ENCODE measurements at regions not wholly inside any gene's neighbourhood (a gene's known extent, or its start where the extent isn't known, plus 50 kb on each side); places are given as distances from the start of the nearest gene placed in this dataset.

DNA sequence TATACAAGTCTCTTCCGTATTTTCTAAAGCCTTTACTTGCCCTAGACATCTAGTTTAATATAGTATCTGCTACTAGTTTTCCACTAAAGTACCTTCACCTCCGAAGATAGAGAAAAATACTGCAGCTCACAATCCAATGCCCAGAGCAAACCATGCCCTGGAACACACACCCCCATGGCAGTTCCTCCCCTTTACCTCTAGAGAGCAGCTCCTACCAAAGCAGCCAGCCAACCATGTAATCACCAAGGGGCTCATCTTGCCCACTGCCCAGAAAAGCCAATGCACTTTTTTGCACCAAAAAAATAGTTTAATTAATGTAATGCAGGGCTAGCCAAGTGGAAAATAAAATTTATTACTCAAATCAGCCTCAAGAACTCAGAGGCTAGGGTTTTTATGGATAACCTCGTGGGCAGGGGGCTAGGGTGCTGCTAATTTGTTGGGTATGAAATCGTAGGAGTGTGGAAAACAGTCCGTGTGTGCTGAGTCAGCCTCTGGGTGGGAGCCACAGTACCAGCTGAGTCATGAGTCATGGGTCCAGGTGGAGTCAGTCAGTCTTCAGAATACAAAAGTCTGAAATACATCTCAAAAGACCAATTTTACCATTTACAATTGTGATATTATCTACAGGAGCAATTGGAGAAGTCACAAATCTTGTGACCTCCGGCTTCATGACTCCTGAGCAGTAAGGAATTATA lies 120.1 kb upstream of the ACO1 start:
- no peak for TF ChIP-seq Cebpa-rat (IDR thresholded peaks at IDR 0.05)
- Histone ChIP-seq H3K9me3 (replicated peaks in 1 of 11) (0 out of 22 replicates have a peak, but pooled peaks cover 0 to 5% (median 0%) of the 10 kb centered on the region in 11 experiments), H3K36me3 (no peaks in the 10 kb centered on the region), H3K27me3 (no peaks in the 10 kb centered on the region), H3K4me2 (no peak overlapping the region), H4K20me1 (no peaks in the 10 kb centered on the region), H3K9ac (no peak overlapping the region), H3K4me3 (no peak overlapping the region), H3K4me1 (no peaks in the 10 kb centered on the region), H3K27ac (no peak overlapping the region)

DNA sequence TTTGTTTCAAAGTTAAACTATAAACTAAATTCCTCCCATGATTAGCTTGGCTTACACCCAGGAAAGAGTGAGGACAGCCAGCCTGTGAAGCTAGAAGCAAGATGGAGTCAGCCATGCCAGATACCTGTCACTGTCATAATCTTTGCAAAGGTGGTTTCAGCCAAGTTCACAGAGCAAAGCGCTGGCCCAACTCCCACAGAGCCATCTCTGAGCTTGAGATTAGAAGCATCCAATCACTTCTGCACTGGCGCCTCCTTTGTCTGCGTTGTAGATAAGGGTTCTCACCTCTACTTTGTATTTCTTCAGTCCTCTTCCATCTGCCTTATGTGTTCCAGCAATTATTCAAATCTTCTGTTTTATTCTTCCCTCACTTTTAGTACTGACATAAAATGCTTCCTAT lies 119.4 kb upstream of the ACO1 start:
- Histone ChIP-seq H3K9ac (no peak overlapping the region), H3K27me3 (no peaks in the 10 kb centered on the region), H3K4me2 (no peak overlapping the region), H3K9me3 (replicated peaks in 1 of 11) (0 out of 22 replicates have a peak, but pooled peaks cover 0 to 5% (median 0%) of the 10 kb centered on the region in 11 experiments), H4K20me1 (no peaks in the 10 kb centered on the region), H3K36me3 (no peaks in the 10 kb centered on the region), H3K27ac (no peak overlapping the region), H3K4me3 (no peak overlapping the region), H3K4me1 (no peaks in the 10 kb centered on the region)
- no peak for TF ChIP-seq Cebpa-rat (IDR thresholded peaks at IDR 0.05)

DNA sequence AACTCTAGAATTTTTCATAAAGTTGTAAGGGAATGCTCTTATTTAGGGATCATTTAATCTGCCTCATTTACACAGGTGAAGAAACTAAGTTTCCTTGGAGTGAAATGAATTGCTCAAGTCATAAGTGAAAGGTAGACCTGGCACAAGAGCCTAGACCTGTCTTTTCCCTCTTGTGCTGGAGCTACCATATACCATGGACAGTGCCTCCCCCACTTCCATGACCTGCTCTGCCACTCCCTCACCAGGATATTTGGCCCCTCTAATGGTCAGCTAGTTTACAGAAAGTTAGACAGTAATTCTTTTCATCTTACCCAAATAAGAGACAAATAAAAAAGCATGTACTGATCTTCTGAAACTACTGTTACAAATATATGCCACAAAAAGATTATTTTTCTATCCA lies 105.5 kb upstream of the ACO1 start:
- Histone ChIP-seq H3K4me3 (no peak overlapping the region), H3K9me3 (replicated peaks in 1 of 11) (no peaks in the 10 kb centered on the region), H3K4me1 (no peaks in the 10 kb centered on the region), H3K27ac (no peak overlapping the region), H4K20me1 (no peaks in the 10 kb centered on the region), H3K4me2 (no peak overlapping the region), H3K9ac (no peak overlapping the region), H3K27me3 (no peaks in the 10 kb centered on the region), H3K36me3 (no peaks in the 10 kb centered on the region)
- no peak for TF ChIP-seq Cebpa-rat (IDR thresholded peaks at IDR 0.05)

DNA sequence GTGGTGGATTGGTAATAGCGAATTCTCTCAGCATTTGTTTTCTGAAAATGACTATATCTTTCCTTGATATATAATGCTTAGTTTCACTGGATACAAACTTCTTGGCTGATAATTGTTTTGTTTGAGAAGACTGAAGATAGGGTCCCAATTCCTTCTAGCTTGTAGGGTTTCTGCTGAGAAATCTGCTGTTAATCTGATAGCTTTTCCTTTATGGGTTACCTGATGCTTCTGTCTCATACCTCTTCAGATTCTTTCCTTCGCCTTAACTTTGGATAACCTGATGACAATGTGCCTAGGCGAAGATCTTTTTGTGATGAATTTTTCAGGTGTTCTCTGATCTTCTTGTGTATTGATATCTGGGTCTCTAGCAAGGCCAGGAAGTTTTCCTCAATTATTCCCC lies 94.7 kb upstream of the ACO1 start:
- Histone ChIP-seq H3K4me2 (no peak overlapping the region), H3K4me1 (0 out of 20 replicates have a peak, but pooled peaks cover 0 to 3% (median 0%) of the 10 kb centered on the region in 10 experiments), H3K36me3 (no peaks in the 10 kb centered on the region), H3K9me3 (replicated peaks in 1 of 11) (no peaks in the 10 kb centered on the region; a peak in 2 of 22 replicates), H3K27me3 (no peaks in the 10 kb centered on the region), H3K27ac (no peak overlapping the region), H4K20me1 (no peaks in the 10 kb centered on the region), H3K9ac (no peak overlapping the region), H3K4me3 (no peak overlapping the region)
- TF ChIP-seq Cebpa-rat (IDR thresholded peaks at IDR 0.05), result no peak

DNA sequence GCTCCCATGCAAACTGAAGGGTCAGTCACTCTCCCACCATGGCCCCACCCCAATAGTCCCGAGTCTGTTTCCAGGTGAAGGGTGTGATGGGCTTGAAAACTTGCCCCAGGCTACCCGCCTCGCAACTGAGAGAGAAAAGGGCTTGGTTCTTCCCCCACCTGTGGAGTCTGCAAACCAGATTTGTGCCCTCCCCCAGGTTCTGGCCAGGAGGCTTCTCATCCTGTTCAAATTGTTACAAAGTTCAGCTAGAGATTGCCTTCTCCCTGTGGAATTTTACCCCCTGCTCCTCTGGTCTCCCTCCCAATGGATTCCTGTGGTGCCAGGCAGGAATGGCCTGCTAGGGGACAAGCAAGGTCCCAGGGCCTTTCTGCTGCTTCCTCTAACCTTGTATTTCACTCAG lies 93.1 kb upstream of the ACO1 start:
- H3K4me2 ChIP-seq, result peak overlapping the region in 1 of 11 experiments; percentile 4; a peak in 1 of 22 replicates
- H3K4me3 ChIP-seq, result no peak overlapping the region
- no peaks in the 10 kb centered on the region; a peak in 2 of 22 replicates for H3K9me3 ChIP-seq (replicated peaks in 1 of 11)
- H3K9ac ChIP-seq, result no peak overlapping the region
- no peak for TF ChIP-seq Cebpa-rat (IDR thresholded peaks at IDR 0.05)
- H3K36me3 ChIP-seq, result no peaks in the 10 kb centered on the region
- 0 out of 20 replicates have a peak, but pooled peaks cover 0 to 3% (median 0%) of the 10 kb centered on the region in 10 experiments for H3K4me1 ChIP-seq
- H3K27ac ChIP-seq, result no peak overlapping the region
- H4K20me1 ChIP-seq, result no peaks in the 10 kb centered on the region
- H3K27me3 ChIP-seq, result no peaks in the 10 kb centered on the region

DNA sequence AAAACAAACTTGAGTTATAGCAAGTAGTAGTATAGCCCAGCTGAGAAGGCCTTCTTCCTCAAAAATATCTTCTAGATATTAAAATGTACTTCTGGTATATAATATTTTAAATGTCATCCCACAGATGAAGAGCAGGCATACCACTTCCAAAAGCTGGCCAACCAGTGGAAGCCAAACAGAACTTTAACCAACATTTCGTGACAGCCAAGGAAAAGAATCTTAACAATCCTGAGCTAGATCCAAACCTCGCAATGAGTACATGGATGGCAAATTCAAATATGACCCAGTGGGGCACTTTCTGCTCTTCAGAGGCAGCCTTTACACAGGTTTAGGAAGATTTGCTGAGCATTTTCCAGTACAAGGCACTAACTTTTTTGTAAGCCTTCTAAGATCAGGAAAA lies 91.8 kb upstream of the ACO1 start:
- no peaks in the 10 kb centered on the region for H3K27me3 ChIP-seq
- H3K4me1 ChIP-seq, result 0 out of 20 replicates have a peak, but pooled peaks cover 0 to 3% (median 0%) of the 10 kb centered on the region in 10 experiments
- H3K4me2 ChIP-seq, result no peak overlapping the region
- no peaks in the 10 kb centered on the region; a peak in 2 of 22 replicates for H3K9me3 ChIP-seq (replicated peaks in 1 of 11)
- no peak overlapping the region for H3K27ac ChIP-seq
- no peaks in the 10 kb centered on the region for H3K36me3 ChIP-seq
- H3K4me3 ChIP-seq, result no peak overlapping the region
- H3K9ac ChIP-seq, result no peak overlapping the region
- H4K20me1 ChIP-seq, result no peaks in the 10 kb centered on the region
- TF ChIP-seq Cebpa-rat (IDR thresholded peaks at IDR 0.05), result no peak

DNA sequence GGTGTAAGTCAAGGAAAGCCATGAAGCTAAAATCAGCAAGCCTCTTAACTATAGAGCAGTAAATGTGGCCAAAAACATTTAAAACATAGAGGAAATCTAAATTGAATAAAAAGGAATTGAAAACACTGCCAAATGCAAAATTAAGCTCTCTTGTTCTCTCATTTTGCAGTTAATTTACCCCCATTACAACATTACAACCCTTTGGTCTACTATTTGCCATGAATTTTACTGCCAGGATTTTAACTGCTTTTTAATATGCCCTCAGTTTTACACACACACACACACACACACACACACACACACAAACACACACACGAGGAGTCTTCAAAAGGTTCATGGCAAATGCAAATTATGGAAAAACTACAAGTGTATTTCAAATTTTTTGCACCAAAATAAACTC lies 91.4 kb upstream of the ACO1 start:
- Histone ChIP-seq H3K9ac (no peak overlapping the region), H3K4me2 (no peak overlapping the region), H3K27ac (no peak overlapping the region), H3K4me3 (no peak overlapping the region), H3K4me1 (0 out of 20 replicates have a peak, but pooled peaks cover 0 to 3% (median 0%) of the 10 kb centered on the region in 10 experiments), H3K27me3 (no peaks in the 10 kb centered on the region), H3K9me3 (replicated peaks in 1 of 11) (no peaks in the 10 kb centered on the region; a peak in 2 of 22 replicates), H3K36me3 (no peaks in the 10 kb centered on the region), H4K20me1 (no peaks in the 10 kb centered on the region)
- TF ChIP-seq Cebpa-rat (IDR thresholded peaks at IDR 0.05), result no peak

DNA sequence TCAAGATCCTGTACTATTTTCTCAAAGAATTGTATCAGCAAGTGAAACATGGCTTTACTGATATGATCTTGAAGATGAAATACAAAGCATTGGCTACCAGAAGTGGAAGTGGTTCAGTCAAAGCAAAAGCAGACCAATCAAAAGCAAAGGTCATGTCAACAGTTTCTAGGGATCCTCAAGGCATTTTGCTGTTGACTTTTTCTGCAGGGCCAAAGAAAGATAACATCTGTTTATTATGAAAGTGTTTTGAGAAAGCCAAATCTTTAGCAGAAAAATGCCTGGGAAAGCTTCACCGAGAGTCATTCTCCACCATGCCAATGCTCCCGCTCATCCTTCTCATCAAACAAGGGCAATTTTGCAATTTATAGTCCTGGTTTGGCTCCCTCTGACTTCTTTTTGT lies 90.3 kb upstream of the ACO1 start:
- no peaks in the 10 kb centered on the region for H4K20me1 ChIP-seq
- H3K4me3 ChIP-seq, result no peak overlapping the region
- no peak overlapping the region for H3K27ac ChIP-seq
- H3K9ac ChIP-seq, result no peak overlapping the region
- 0 out of 20 replicates have a peak, but pooled peaks cover 0 to 3% (median 0%) of the 10 kb centered on the region in 10 experiments for H3K4me1 ChIP-seq
- no peak overlapping the region for H3K4me2 ChIP-seq
- H3K9me3 ChIP-seq (replicated peaks in 1 of 11), result no peaks in the 10 kb centered on the region; a peak in 2 of 22 replicates
- no peak for TF ChIP-seq Cebpa-rat (IDR thresholded peaks at IDR 0.05)
- no peaks in the 10 kb centered on the region for H3K36me3 ChIP-seq
- H3K27me3 ChIP-seq, result no peaks in the 10 kb centered on the region

DNA sequence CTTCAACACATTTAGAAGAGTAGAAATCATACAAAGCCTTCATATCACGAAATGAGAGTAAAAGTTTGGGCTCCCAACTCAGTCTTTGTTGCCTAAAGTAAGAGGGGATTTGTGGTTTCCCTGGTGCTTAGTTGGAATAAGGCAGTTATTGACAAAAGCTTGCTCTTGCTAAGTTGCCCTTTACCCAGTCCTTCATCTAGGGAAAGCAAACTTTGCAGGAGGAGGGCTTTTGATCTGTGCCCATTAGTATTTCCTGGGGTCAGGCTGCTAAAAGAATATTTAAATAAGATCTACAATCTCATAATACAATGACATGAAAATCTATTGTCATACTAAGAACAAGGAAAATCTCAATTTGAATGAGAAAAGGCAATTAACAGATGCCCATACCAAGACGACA lies 84.1 kb upstream of the ACO1 start:
- Histone ChIP-seq H3K27ac (no peak overlapping the region), H4K20me1 (no peaks in the 10 kb centered on the region), H3K27me3 (no peaks in the 10 kb centered on the region), H3K4me2 (no peak overlapping the region), H3K9me3 (replicated peaks in 1 of 11) (no peaks in the 10 kb centered on the region), H3K4me1 (no peaks in the 10 kb centered on the region), H3K4me3 (no peak overlapping the region), H3K36me3 (no peaks in the 10 kb centered on the region), H3K9ac (no peak overlapping the region)
- no peak for TF ChIP-seq Cebpa-rat (IDR thresholded peaks at IDR 0.05)

DNA sequence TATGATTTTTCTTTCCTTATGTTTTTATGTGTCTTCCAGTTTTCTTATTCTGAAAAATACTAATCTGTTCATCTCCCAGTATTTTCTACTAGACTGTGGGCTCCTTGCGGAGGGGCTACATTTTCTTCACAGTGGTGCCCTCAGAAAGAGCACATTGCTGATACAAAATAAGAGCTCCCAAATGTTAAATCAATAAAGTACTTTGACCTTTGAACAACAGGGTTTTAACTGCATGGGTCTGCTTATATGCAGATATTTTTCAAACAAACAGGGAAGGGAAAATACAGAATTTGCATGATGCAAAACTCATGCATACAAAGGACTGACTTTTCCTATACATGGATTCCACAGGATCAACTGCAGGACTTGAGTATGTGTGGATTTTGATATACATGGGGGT lies 79.9 kb upstream of the ACO1 start:
- no peak for TF ChIP-seq Cebpa-rat (IDR thresholded peaks at IDR 0.05)
- H3K4me2 ChIP-seq, result no peak overlapping the region
- H3K36me3 ChIP-seq, result no peaks in the 10 kb centered on the region

More for the DNA sequence above, 79.9 kb upstream of the ACO1 start:
- H3K27ac ChIP-seq, result no peak overlapping the region
- no peaks in the 10 kb centered on the region for H3K27me3 ChIP-seq
- no peaks in the 10 kb centered on the region for H4K20me1 ChIP-seq
- no peak overlapping the region for H3K9ac ChIP-seq
- no peak overlapping the region for H3K4me3 ChIP-seq
- H3K4me1 ChIP-seq, result no peaks in the 10 kb centered on the region
- peaks cover 0 to 7% (median 6%) of the 10 kb centered on the region in 11 experiments; a peak in 7 of 22 replicates for H3K9me3 ChIP-seq (replicated peaks in 1 of 11)
